GM12865 (cell line): ENCODE measurements at regions not wholly inside any gene's neighbourhood (a gene's known extent, or its start where the extent isn't known, plus 50 kb on each side); places are given as distances from the start of the nearest gene placed in this dataset.
"Not testable (repeated sequence)": the region's sequence is repeated elsewhere in the genome, so short reads cannot be mapped to it uniquely, and the experiment has no call there.

Experiments
- DNase-seq: peaks from one replicate; pipeline ENCODE4 v3.0.0; 2010; ENCODE audit warnings: low read depth
- H3K4me3 ChIP-seq: 2 replicates; pipeline ENCODE4 v1.5.1; 2011; ENCODE audit warnings: mild to moderate bottlenecking, low read depth, low read length, control low read depth
- CTCF ChIP-seq: IDR thresholded peaks from 2 replicates; pipeline ENCODE4 v1.5.1; 2011; ENCODE audit warnings: low read length, control low read depth, low read depth, inconsistent platforms; ENCODE audit not compliant: insufficient read depth; ENCODE audit errors: missing control alignments

GRCh38 chr2:111250448-111251030 lies 129.8 kb downstream of the BCL2L11 start:
- TF ChIP-seq CTCF: no peak
- no peak for DNase-seq
- H3K4me3 ChIP-seq: no peak overlapping the region

GRCh38 chr2:111251711-111252110 lies 131.0 kb downstream of the BCL2L11 start:
- no peak for TF ChIP-seq CTCF
- no peak overlapping the region for H3K4me3 ChIP-seq
- no peak for DNase-seq

- no peak for DNase-seq
- TF ChIP-seq CTCF: no peak
- H3K4me3 ChIP-seq: no peak overlapping the region
Observed at GRCh38 chr2:111252436-111252835, 131.7 kb downstream of the BCL2L11 start.

- DNase-seq: not testable (repeated sequence)
Observed at GRCh38 chr2:111254916-111255315, 134.2 kb downstream of the BCL2L11 start.

GRCh38 chr2:111256628-111257027 lies 135.9 kb downstream of the BCL2L11 start:
- not testable (repeated sequence) for DNase-seq, H3K4me3 ChIP-seq

More at GRCh38 chr2:111254916-111255315, 134.2 kb downstream of the BCL2L11 start:
- H3K4me3 ChIP-seq: not testable (repeated sequence)

- not testable (repeated sequence) for DNase-seq, H3K4me3 ChIP-seq
Observed at GRCh38 chr2:111257607-111258006, 136.9 kb downstream of the BCL2L11 start.

- DNase-seq, H3K4me3 ChIP-seq: not testable (repeated sequence)
Observed at GRCh38 chr2:111258318-111258717, 137.6 kb downstream of the BCL2L11 start.

GRCh38 chr2:111262627-111263379 lies 142.1 kb downstream of the BCL2L11 start:
- DNase-seq, H3K4me3 ChIP-seq: not testable (repeated sequence)

GRCh38 chr2:111263380-111264017 lies 142.8 kb downstream of the BCL2L11 start:
- not testable (repeated sequence) for DNase-seq, H3K4me3 ChIP-seq

- DNase-seq, H3K4me3 ChIP-seq: not testable (repeated sequence)
Observed at GRCh38 chr2:111264956-111265355, 144.2 kb downstream of the BCL2L11 start.

- H3K4me3 ChIP-seq, DNase-seq: not testable (repeated sequence)
Observed at GRCh38 chr2:111266556-111266955, 145.8 kb downstream of the BCL2L11 start.

GRCh38 chr2:111267038-111267437 lies 146.3 kb downstream of the BCL2L11 start:
- DNase-seq, H3K4me3 ChIP-seq: not testable (repeated sequence)

- not testable (repeated sequence) for DNase-seq, H3K4me3 ChIP-seq
Observed at GRCh38 chr2:111269761-111270323, 149.1 kb downstream of the BCL2L11 start.

- not testable (repeated sequence) for H3K4me3 ChIP-seq, DNase-seq
Observed at GRCh38 chr2:111270569-111270968, 149.9 kb downstream of the BCL2L11 start.

GRCh38 chr2:111271647-111272304 lies 151.1 kb downstream of the BCL2L11 start:
- DNase-seq, H3K4me3 ChIP-seq: not testable (repeated sequence)
